Skeletal muscle tissue (tissue), 3 donors: ENCODE measurements at regions not wholly inside any gene's neighbourhood (a gene's known extent, or its start where the extent isn't known, plus 50 kb on each side); places are given as distances from the start of the nearest gene placed in this dataset.

Experiments used
- H3K27ac ChIP-seq: one replicate; pipeline ENCODE4 v1.7.0; 2013; ENCODE audit warnings: mild to moderate bottlenecking, low read depth, low read length, inconsistent platforms
- H3K27me3 ChIP-seq, 3 donors: one replicate each; pipeline ENCODE4 v1.7.0; 2013; ENCODE audit warnings: low read length in 3 of 3; ENCODE audit not compliant: control insufficient read depth in 3 of 3, insufficient read depth in 3 of 3
- H3K36me3 ChIP-seq, 3 donors: one replicate each; pipeline ENCODE4 v1.7.0; 2013; ENCODE audit warnings: low read length in 3 of 3; ENCODE audit not compliant: control insufficient read depth in 3 of 3, insufficient read depth in 3 of 3
- H3K4me1 ChIP-seq, 3 donors: one replicate each; pipeline ENCODE4 v1.7.0; 2013; ENCODE audit warnings: low read length in 3 of 3, mild to moderate bottlenecking in 3 of 3; ENCODE audit not compliant: control insufficient read depth in 3 of 3, insufficient read depth in 3 of 3
- H3K4me3 ChIP-seq, 3 donors: one replicate each; pipeline ENCODE4 v1.7.0; 2013; ENCODE audit warnings: low read length in 3 of 3
- H3K9ac ChIP-seq, 3 donors: one replicate each; pipeline ENCODE4 v1.7.0; 2013; ENCODE audit warnings: low read length in 3 of 3, mild to moderate bottlenecking in 3 of 3, moderate library complexity in 2 of 3, low read depth in 1 of 3
- H3K9me3 ChIP-seq, 3 donors: one replicate each; pipeline ENCODE4 v1.7.0; 2013; ENCODE audit warnings: low read length in 3 of 3; ENCODE audit not compliant: control insufficient read depth in 3 of 3
- donor health status: Osteomylitis.

- Histone ChIP-seq H3K9me3 (no peaks in the 10 kb centered on the region), H3K9ac (no peak overlapping the region), H3K4me3 (no peak overlapping the region), H3K27me3 (no peaks in the 10 kb centered on the region), H3K27ac (no peak overlapping the region), H3K4me1 (no peaks in the 10 kb centered on the region), H3K36me3 (no peaks in the 10 kb centered on the region)
Measured at GRCh38 chr4:45317276-45317675, 590.9 kb upstream of the GNPDA2 start.

- H3K27ac ChIP-seq: no peak overlapping the region
- H3K36me3 ChIP-seq: no peaks in the 10 kb centered on the region
Measured at GRCh38 chr4:45316257-45316656, 589.9 kb upstream of the GNPDA2 start.

GRCh38 chr4:45302828-45303227, 576.5 kb upstream of the GNPDA2 start:
- no peak overlapping the region for H3K27ac ChIP-seq
- no peaks in the 10 kb centered on the region for H3K4me1 ChIP-seq
- no peaks in the 10 kb centered on the region for H3K27me3 ChIP-seq
- no peaks in the 10 kb centered on the region for H3K9me3 ChIP-seq
- no peaks in the 10 kb centered on the region for H3K36me3 ChIP-seq
- no peak overlapping the region for H3K4me3 ChIP-seq
- H3K9ac ChIP-seq: no peak overlapping the region

More at GRCh38 chr4:45316257-45316656, 589.9 kb upstream of the GNPDA2 start:
- H3K9ac ChIP-seq: no peak overlapping the region
- no peaks in the 10 kb centered on the region for H3K4me1 ChIP-seq
- no peaks in the 10 kb centered on the region for H3K9me3 ChIP-seq
- no peak overlapping the region for H3K4me3 ChIP-seq
- H3K27me3 ChIP-seq: no peaks in the 10 kb centered on the region

GRCh38 chr4:45294464-45294863, 568.1 kb upstream of the GNPDA2 start:
- no peak overlapping the region for H3K9ac ChIP-seq
- peaks cover 0 to 3% (median 2%) of the 10 kb centered on the region in 3 donors for H3K9me3 ChIP-seq
- H3K27me3 ChIP-seq: no peaks in the 10 kb centered on the region
- H3K27ac ChIP-seq: no peak overlapping the region
- H3K36me3 ChIP-seq: no peaks in the 10 kb centered on the region
- H3K4me1 ChIP-seq: no peaks in the 10 kb centered on the region
- no peak overlapping the region for H3K4me3 ChIP-seq

GRCh38 chr4:45293335-45293734, 567.0 kb upstream of the GNPDA2 start:
- Histone ChIP-seq H3K27me3 (no peaks in the 10 kb centered on the region), H3K27ac (no peak overlapping the region), H3K9ac (no peak overlapping the region), H3K4me3 (no peak overlapping the region), H3K36me3 (no peaks in the 10 kb centered on the region), H3K9me3 (peaks cover 0 to 3% (median 2%) of the 10 kb centered on the region in 3 donors), H3K4me1 (no peaks in the 10 kb centered on the region)

- peaks cover 0 to 3% (median 2%) of the 10 kb centered on the region in 3 donors for H3K9me3 ChIP-seq
- H3K4me1 ChIP-seq: no peaks in the 10 kb centered on the region
- H3K27ac ChIP-seq: no peak overlapping the region
- no peak overlapping the region for H3K4me3 ChIP-seq
- no peaks in the 10 kb centered on the region for H3K36me3 ChIP-seq
- H3K9ac ChIP-seq: no peak overlapping the region
- no peaks in the 10 kb centered on the region for H3K27me3 ChIP-seq
Measured at GRCh38 chr4:45292844-45293243, 566.5 kb upstream of the GNPDA2 start.

GRCh38 chr4:45284400-45285085, 558.2 kb upstream of the GNPDA2 start:
- Histone ChIP-seq H3K4me1 (no peaks in the 10 kb centered on the region), H3K9ac (no peak overlapping the region), H3K36me3 (no peaks in the 10 kb centered on the region), H3K27me3 (no peaks in the 10 kb centered on the region), H3K27ac (no peak overlapping the region), H3K4me3 (no peak overlapping the region), H3K9me3 (no peaks in the 10 kb centered on the region)

- no peaks in the 10 kb centered on the region for H3K27me3 ChIP-seq
- no peak overlapping the region for H3K27ac ChIP-seq
- H3K4me1 ChIP-seq: no peaks in the 10 kb centered on the region
- no peaks in the 10 kb centered on the region for H3K36me3 ChIP-seq
- no peak overlapping the region for H3K4me3 ChIP-seq
- no peaks in the 10 kb centered on the region for H3K9me3 ChIP-seq
- no peak overlapping the region for H3K9ac ChIP-seq
Measured at GRCh38 chr4:45283352-45283751, 557.0 kb upstream of the GNPDA2 start.

- no peak overlapping the region for H3K27ac ChIP-seq
- no peak overlapping the region for H3K4me3 ChIP-seq
- no peak overlapping the region for H3K9ac ChIP-seq
- H3K9me3 ChIP-seq: no peaks in the 10 kb centered on the region
- H3K4me1 ChIP-seq: no peaks in the 10 kb centered on the region
- no peaks in the 10 kb centered on the region for H3K27me3 ChIP-seq
- H3K36me3 ChIP-seq: no peaks in the 10 kb centered on the region
Measured at GRCh38 chr4:45280121-45280520, 553.8 kb upstream of the GNPDA2 start.

- Histone ChIP-seq H3K9ac (no peak overlapping the region), H3K27me3 (no peaks in the 10 kb centered on the region), H3K4me3 (no peak overlapping the region)
Measured at GRCh38 chr4:45275862-45276261, 549.5 kb upstream of the GNPDA2 start.

More at GRCh38 chr4:45275862-45276261, 549.5 kb upstream of the GNPDA2 start:
- no peak overlapping the region for H3K27ac ChIP-seq
- H3K9me3 ChIP-seq: no peaks in the 10 kb centered on the region
- no peaks in the 10 kb centered on the region for H3K4me1 ChIP-seq
- no peaks in the 10 kb centered on the region for H3K36me3 ChIP-seq
